HEK293 (cell line): ENCODE measurements at regions not wholly inside any gene's neighbourhood (a gene's known extent, or its start where the extent isn't known, plus 50 kb on each side); places are given as distances from the start of the nearest gene placed in this dataset.

Experiments
- CTCF ChIA-PET: fragments of 350-600 bp; formaldehyde crosslinking; extraction: SDS; loops from one replicate; lab custom pipeline; 2021; ENCODE audit warnings: antibody characterized with exemption; lab: Yijun Ruan, JAX
- POLR2A ChIA-PET: fragments of 300-600 bp; formaldehyde crosslinking; extraction: SDS; loops from one replicate; lab custom pipeline; 2020; ENCODE audit warnings: antibody characterized with exemption, inconsistent platforms; lab: Yijun Ruan, JAX
- H3K27ac ChIP-seq: fragments of 200-500 bp; sonication (Bioruptor generic); 2 replicates; pipeline ENCODE4 v1.5.1; 2014; ENCODE audit warnings: low read depth, low read length, control low read depth, inconsistent platforms; ENCODE audit errors: extremely low read depth
- H3K36me3 ChIP-seq, 2 experiments: fragments of 200-500 bp in 1 of 2; sonication (Bioruptor generic) in 1 of 2; 1 replicate in 1 of 2; 2 replicates in 1 of 2; pipeline ENCODE4 v1.5.1; 2014 to 2017; ENCODE audit warnings: inconsistent platforms in 2 of 2, low read length in 2 of 2; ENCODE audit not compliant: control insufficient read depth in 2 of 2, insufficient read depth in 1 of 2
- H3K4me1 ChIP-seq: fragments of 200-500 bp; sonication (Bioruptor generic); 2 replicates; pipeline ENCODE4 v1.5.1; 2014; ENCODE audit warnings: mild to moderate bottlenecking, low read length, inconsistent platforms; ENCODE audit not compliant: control insufficient read depth, insufficient read depth
- H3K4me3 ChIP-seq: 2 replicates; pipeline ENCODE4 v1.5.1; 2011; ENCODE audit warnings: low read depth, mild to moderate bottlenecking, control low read depth, low read length, moderate library complexity
- H3K9me3 ChIP-seq: fragments of 200-500 bp; sonication (Bioruptor generic); 2 replicates; pipeline ENCODE4 v1.5.1; 2014; ENCODE audit warnings: low read depth, low read length, inconsistent platforms; ENCODE audit not compliant: control insufficient read depth, insufficient read depth
- BCL11A ChIP-seq: fragments of 450-650 bp; formaldehyde crosslinking; IDR thresholded peaks from 2 replicates; pipeline ENCODE4 v1.5.1; 2016; ENCODE audit warnings: low read depth, missing biosample characterization, missing genetic modification characterization
- GLI4 ChIP-seq: fragments of 450-650 bp; formaldehyde crosslinking; IDR thresholded peaks from 2 replicates; pipeline ENCODE4 v1.5.1; 2016; ENCODE audit warnings: missing biosample characterization, missing genetic modification characterization
- GLIS1 ChIP-seq: fragments of 450-650 bp; formaldehyde crosslinking; IDR thresholded peaks from 2 replicates; pipeline ENCODE4 v1.5.1; 2016; ENCODE audit warnings: missing biosample characterization, missing genetic modification characterization
- KLF8 ChIP-seq: fragments of 450-650 bp; formaldehyde crosslinking; IDR thresholded peaks from 2 replicates; pipeline ENCODE4 v1.5.1; 2016; ENCODE audit warnings: missing biosample characterization, missing genetic modification characterization
- OSR2 ChIP-seq: fragments of 450-650 bp; formaldehyde crosslinking; IDR thresholded peaks from 2 replicates; pipeline ENCODE4 v1.5.1; 2016; ENCODE audit warnings: missing biosample characterization, missing genetic modification characterization
- SCRT1 ChIP-seq: fragments of 450-650 bp; formaldehyde crosslinking; IDR thresholded peaks from 2 replicates; pipeline ENCODE4 v1.5.1; 2016; ENCODE audit warnings: missing biosample characterization, missing genetic modification characterization, borderline replicate concordance
- SCRT2 ChIP-seq: fragments of 450-650 bp; formaldehyde crosslinking; IDR thresholded peaks from 2 replicates; pipeline ENCODE4 v1.5.1; 2016; ENCODE audit warnings: missing biosample characterization, missing genetic modification characterization
- SETDB1 ChIP-seq: IDR thresholded peaks from one replicate; pipeline ENCODE4 v1.6.1; 2017; ENCODE audit warnings: mild to moderate bottlenecking, low read length, moderate library complexity, mixed read lengths; ENCODE audit not compliant: insufficient read length
- SP3 ChIP-seq: fragments of 450-650 bp; formaldehyde crosslinking; IDR thresholded peaks from 2 replicates; pipeline ENCODE4 v1.5.1; 2016; ENCODE audit warnings: missing biosample characterization, missing genetic modification characterization
- ZBTB17 ChIP-seq: fragments of 450-650 bp; formaldehyde crosslinking; IDR thresholded peaks from 2 replicates; pipeline ENCODE4 v1.5.1; 2016; ENCODE audit warnings: missing biosample characterization, missing genetic modification characterization
- ZFP37 ChIP-seq: fragments of 450-650 bp; formaldehyde crosslinking; IDR thresholded peaks from 2 replicates; pipeline ENCODE4 v1.5.1; 2016; ENCODE audit warnings: missing biosample characterization, missing genetic modification characterization
- ZIC2 ChIP-seq: fragments of 450-650 bp; formaldehyde crosslinking; IDR thresholded peaks from 2 replicates; pipeline ENCODE4 v1.5.1; 2016; ENCODE audit warnings: missing biosample characterization, missing genetic modification characterization
- ZNF133 ChIP-seq: fragments of 450-650 bp; formaldehyde crosslinking; IDR thresholded peaks from 2 replicates; pipeline ENCODE4 v1.5.1; 2016; ENCODE audit warnings: missing biosample characterization, missing genetic modification characterization
- ZNF174 ChIP-seq: fragments of 450-650 bp; formaldehyde crosslinking; IDR thresholded peaks from 2 replicates; pipeline ENCODE4 v1.5.0; 2017; ENCODE audit warnings: missing biosample characterization, mild to moderate bottlenecking, missing genetic modification characterization
- ZNF37A ChIP-seq: fragments of 450-650 bp; IDR thresholded peaks from 2 replicates; pipeline ENCODE4 v1.5.1; 2018; ENCODE audit warnings: missing biosample characterization, missing genetic modification characterization
- ZNF600 ChIP-seq: fragments of 450-650 bp; formaldehyde crosslinking; IDR thresholded peaks from 2 replicates; pipeline ENCODE4 v1.5.1; 2016; ENCODE audit warnings: missing biosample characterization, missing genetic modification characterization
- ZNF654 ChIP-seq: fragments of 450-650 bp; formaldehyde crosslinking; IDR thresholded peaks from 2 replicates; pipeline ENCODE4 v1.5.1; 2016; ENCODE audit warnings: low read depth, missing biosample characterization, missing genetic modification characterization
- ZNF701 ChIP-seq: fragments of 450-650 bp; formaldehyde crosslinking; IDR thresholded peaks from 2 replicates; pipeline ENCODE4 v1.5.1; 2016; ENCODE audit warnings: missing biosample characterization, missing genetic modification characterization
- ZNF768 ChIP-seq: fragments of 450-650 bp; formaldehyde crosslinking; IDR thresholded peaks from 2 replicates; pipeline ENCODE4 v1.5.1; 2018; ENCODE audit warnings: missing biosample characterization, mild to moderate bottlenecking, missing genetic modification characterization
- ZNF776 ChIP-seq: fragments of 450-650 bp; formaldehyde crosslinking; IDR thresholded peaks from 2 replicates; pipeline ENCODE4 v1.5.0; 2017; ENCODE audit warnings: missing biosample characterization, missing genetic modification characterization, borderline replicate concordance
- ZNF830 ChIP-seq: fragments of 450-650 bp; IDR thresholded peaks from 2 replicates; pipeline ENCODE4 v1.5.0; 2018; ENCODE audit warnings: missing biosample characterization, missing genetic modification characterization, low read depth, mild to moderate bottlenecking, moderate library complexity
- ZSCAN16 ChIP-seq: fragments of 450-650 bp; formaldehyde crosslinking; IDR thresholded peaks from 2 replicates; pipeline ENCODE4 v1.5.1; 2016; ENCODE audit warnings: missing biosample characterization, missing genetic modification characterization
- TF ChIP-seq, protein P1 (sequence below): fragments of 450-650 bp; formaldehyde crosslinking; IDR thresholded peaks from 2 replicates; pipeline ENCODE4 v1.5.1; 2016; ENCODE audit warnings: missing biosample characterization, missing genetic modification characterization
- TF ChIP-seq, protein P2 (sequence below): fragments of 450-650 bp; formaldehyde crosslinking; IDR thresholded peaks from 2 replicates; pipeline ENCODE4 v1.5.1; 2016; ENCODE audit warnings: missing biosample characterization, missing genetic modification characterization, borderline replicate concordance
- TF ChIP-seq, protein P3 (sequence below): fragments of 450-650 bp; formaldehyde crosslinking; IDR thresholded peaks from 2 replicates; pipeline ENCODE4 v1.5.1; 2017; ENCODE audit warnings: missing biosample characterization, missing genetic modification characterization

DNA sequence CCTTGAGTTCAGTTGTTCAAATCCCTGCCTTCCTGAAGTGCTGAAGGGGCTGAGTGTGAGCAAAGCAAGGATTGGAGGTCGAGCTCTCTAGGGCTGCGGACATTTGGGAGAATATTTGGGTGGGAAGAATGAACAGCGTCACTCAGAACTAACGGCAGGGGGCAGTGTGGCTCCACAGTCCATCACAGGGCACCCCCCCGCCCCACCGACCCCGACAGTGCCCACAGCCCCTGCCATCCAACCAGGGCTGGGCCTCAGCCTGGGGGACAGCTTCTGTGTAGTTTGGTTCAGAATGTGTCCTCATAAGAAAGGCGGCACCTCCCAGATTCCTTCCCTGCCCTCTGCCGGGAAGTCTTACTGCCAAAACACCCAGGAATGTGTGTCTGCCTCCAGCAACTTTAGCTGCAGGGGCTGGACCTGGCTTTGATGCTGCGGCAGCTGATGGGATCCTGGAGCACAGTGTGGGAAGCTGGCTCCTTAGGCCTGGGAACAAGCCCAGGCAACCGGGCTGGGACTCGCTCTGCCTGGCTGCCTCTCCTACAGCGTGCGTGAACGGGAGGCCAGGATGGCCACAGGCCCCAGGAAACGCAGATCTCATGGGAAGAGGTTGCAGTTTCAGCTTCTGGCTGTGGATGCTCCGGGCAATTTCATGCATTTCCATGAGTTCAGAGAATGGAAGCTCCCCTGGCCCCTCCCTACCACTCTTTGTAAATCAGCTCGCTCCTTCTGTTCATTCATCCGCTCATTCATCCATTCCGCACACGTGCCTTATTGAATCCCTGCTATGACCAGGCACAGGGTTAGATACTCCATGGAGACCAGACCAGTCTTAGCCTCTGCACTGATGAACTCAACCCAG lies 104.9 kb upstream of the TMPRSS2 start (continued):
- TF ChIP-seq GLI4 (tag by site-specific recombination) (no peak), ZBTB17 (tag by site-specific recombination) (no peak), ZNF600 (tag by site-specific recombination) (peak; percentile 39; the same call in 1 of the 2 replicates), ZIC2 (tag by site-specific recombination) (peak; percentile 37; the same call in 1 of the 2 replicates), SETDB1 (no peak), GLIS1 (tag by site-specific recombination) (0 out of 2 replicates have a peak, but pooled peaks have one; percentile 9), ZNF830 (tag by site-specific recombination) (no peak), ZNF776 (tag by site-specific recombination) (no peak), BCL11A (tag by site-specific recombination) (no peak)
- TF ChIP-seq, protein P1, sequence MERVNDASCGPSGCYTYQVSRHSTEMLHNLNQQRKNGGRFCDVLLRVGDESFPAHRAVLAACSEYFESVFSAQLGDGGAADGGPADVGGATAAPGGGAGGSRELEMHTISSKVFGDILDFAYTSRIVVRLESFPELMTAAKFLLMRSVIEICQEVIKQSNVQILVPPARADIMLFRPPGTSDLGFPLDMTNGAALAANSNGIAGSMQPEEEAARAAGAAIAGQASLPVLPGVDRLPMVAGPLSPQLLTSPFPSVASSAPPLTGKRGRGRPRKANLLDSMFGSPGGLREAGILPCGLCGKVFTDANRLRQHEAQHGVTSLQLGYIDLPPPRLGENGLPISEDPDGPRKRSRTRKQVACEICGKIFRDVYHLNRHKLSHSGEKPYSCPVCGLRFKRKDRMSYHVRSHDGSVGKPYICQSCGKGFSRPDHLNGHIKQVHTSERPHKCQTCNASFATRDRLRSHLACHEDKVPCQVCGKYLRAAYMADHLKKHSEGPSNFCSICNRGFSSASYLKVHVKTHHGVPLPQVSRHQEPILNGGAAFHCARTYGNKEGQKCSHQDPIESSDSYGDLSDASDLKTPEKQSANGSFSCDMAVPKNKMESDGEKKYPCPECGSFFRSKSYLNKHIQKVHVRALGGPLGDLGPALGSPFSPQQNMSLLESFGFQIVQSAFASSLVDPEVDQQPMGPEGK (tag by site-specific recombination): peak; percentile 88
- TF ChIP-seq, protein P2, sequence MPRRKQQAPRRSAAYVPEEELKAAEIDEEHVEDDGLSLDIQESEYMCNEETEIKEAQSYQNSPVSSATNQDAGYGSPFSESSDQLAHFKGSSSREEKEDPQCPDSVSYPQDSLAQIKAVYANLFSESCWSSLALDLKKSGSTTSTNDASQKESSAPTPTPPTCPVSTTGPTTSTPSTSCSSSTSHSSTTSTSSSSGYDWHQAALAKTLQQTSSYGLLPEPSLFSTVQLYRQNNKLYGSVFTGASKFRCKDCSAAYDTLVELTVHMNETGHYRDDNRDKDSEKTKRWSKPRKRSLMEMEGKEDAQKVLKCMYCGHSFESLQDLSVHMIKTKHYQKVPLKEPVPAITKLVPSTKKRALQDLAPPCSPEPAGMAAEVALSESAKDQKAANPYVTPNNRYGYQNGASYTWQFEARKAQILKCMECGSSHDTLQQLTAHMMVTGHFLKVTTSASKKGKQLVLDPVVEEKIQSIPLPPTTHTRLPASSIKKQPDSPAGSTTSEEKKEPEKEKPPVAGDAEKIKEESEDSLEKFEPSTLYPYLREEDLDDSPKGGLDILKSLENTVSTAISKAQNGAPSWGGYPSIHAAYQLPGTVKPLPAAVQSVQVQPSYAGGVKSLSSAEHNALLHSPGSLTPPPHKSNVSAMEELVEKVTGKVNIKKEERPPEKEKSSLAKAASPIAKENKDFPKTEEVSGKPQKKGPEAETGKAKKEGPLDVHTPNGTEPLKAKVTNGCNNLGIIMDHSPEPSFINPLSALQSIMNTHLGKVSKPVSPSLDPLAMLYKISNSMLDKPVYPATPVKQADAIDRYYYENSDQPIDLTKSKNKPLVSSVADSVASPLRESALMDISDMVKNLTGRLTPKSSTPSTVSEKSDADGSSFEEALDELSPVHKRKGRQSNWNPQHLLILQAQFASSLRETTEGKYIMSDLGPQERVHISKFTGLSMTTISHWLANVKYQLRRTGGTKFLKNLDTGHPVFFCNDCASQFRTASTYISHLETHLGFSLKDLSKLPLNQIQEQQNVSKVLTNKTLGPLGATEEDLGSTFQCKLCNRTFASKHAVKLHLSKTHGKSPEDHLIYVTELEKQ: no peak
- TF ChIP-seq, all 188 proteins: peak for 11

DNA sequence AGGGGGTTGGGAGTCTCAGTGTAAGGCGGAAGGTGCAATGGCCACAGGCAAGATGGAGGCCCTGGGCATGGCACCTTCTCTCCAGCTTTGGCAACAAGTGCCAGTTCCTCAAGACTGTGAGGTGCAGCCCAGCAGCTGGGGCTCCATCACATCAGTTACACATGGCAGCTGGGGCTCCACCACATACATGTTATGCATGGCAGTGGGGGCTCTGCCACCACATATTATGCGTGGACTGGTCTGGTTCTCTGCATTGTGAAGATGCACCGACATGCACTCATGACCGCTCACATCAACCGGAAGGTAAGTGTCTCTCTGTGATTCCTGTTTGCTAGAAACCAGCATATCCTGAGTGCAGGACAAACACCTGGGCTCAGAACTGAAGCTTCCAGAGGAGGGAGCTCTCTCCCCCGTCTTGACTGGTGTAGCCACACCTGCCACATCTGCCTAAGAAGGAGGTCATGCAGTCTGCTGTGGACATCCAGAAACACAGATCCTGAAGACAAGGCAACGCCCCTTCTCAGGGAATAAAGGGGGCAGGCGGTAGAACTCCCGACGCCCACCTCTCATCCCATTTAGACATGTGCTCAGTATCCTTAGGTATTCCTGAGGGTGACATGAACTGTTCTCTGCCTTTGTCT lies 104.1 kb upstream of the TMPRSS2 start:
- Histone ChIP-seq H3K4me1 (no peaks in the 10 kb centered on the region), H3K36me3 (no peaks in the 10 kb centered on the region), H3K4me3 (no peak overlapping the region), H3K27ac (no peak overlapping the region), H3K9me3 (no peaks in the 10 kb centered on the region)
- CTCF ChIA-PET: interaction anchor here (0.6 to 10.4 kb wide), 73 partner anchors 10 to 912 kb away, joined by 3 to 203 read pairs (median 5); partner anchors contain the start of gene RIPK4
- POLR2A ChIA-PET: interaction anchor here (0.9 to 1.9 kb wide), 4 partner anchors 156 to 267 kb away, joined by 3 to 8 read pairs (median 4); partner anchors contain the start of gene PRDM15
- TF ChIP-seq SCRT2 (tag by site-specific recombination) (0 out of 2 replicates have a peak, but pooled peaks have one; percentile 39), ZNF600 (tag by site-specific recombination) (peak; percentile 67), ZSCAN16 (tag by site-specific recombination) (no peak), SP3 (tag by site-specific recombination) (0 out of 2 replicates have a peak, but pooled peaks have one; percentile 20), ZNF654 (tag by site-specific recombination) (peak; percentile 39)

DNA sequence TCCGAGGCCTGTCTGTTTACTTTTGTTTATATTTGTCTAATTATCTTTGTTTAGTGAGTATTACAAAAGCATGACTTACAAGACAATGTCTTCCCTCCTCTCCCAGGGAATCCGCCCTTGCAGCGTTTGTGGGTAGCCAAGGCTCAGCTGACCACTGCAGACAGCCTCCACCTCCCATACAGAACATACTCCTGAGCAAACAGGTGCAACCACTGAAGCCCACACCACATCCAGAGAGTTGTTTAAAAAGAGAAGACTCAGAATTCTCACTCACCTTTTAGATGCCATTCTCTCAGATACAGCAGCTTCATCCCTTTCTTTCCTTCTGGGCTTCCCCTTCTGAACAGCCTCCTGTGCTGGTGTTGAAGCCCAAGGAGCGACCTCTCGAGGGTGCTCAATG lies 103.5 kb upstream of the TMPRSS2 start:
- Histone ChIP-seq H3K4me1 (no peaks in the 10 kb centered on the region), H3K27ac (no peak overlapping the region), H3K9me3 (no peaks in the 10 kb centered on the region), H3K4me3 (no peak overlapping the region), H3K36me3 (no peaks in the 10 kb centered on the region)
- TF ChIP-seq KLF8 (tag by site-specific recombination): no peak
- no peak for TF ChIP-seq ZFP37
- no peak for TF ChIP-seq ZNF133 (tag by site-specific recombination)
- no peak for TF ChIP-seq ZNF768
- TF ChIP-seq, protein P3, sequence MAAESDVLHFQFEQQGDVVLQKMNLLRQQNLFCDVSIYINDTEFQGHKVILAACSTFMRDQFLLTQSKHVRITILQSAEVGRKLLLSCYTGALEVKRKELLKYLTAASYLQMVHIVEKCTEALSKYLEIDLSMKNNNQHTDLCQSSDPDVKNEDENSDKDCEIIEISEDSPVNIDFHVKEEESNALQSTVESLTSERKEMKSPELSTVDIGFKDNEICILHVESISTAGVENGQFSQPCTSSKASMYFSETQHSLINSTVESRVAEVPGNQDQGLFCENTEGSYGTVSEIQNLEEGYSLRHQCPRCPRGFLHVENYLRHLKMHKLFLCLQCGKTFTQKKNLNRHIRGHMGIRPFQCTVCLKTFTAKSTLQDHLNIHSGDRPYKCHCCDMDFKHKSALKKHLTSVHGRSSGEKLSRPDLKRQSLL (tag by site-specific recombination): no peak
- no peak for TF ChIP-seq SCRT2 (tag by site-specific recombination)
- TF ChIP-seq ZNF701: no peak
- no peak for TF ChIP-seq SCRT1 (tag by site-specific recombination)
- TF ChIP-seq OSR2 (tag by site-specific recombination): no peak
- no peak for TF ChIP-seq ZNF174 (tag by site-specific recombination)
- no peak for TF ChIP-seq ZNF37A (tag by site-specific recombination)
- POLR2A ChIA-PET: no interaction called here
- CTCF ChIA-PET: interaction anchor here (0.6 to 10.4 kb wide), 32 partner anchors 10 to 840 kb away, joined by 3 to 203 read pairs (median 10); partner anchors contain the start of gene RIPK4
